ENCODE measurements at regions not wholly inside any gene's neighbourhood (a gene's known extent, or its start where the extent isn't known, plus 50 kb on each side); places are given as distances from the start of the nearest gene placed in this dataset.

- DNase-seq: no peak
- Histone ChIP-seq H3K36me3 (replicated peaks; ENCODE audit: insufficient read depth, low read length) (no peaks in the 10 kb centered on the region), H3K9me2 (replicated peaks; ENCODE audit: insufficient read depth, low read length) (no peaks in the 10 kb centered on the region), H3K9ac (ENCODE audit: low read length) (no peak overlapping the region), H3K27ac (ENCODE audit: low read length) (no peak overlapping the region), H3K4me3 (ENCODE audit: low read length) (no peak overlapping the region), H3K4me1 (ENCODE audit: low read length) (no peaks in the 10 kb centered on the region), H2AFZ (ENCODE audit: low read length) (no peak overlapping the region), H3F3A (ENCODE audit: insufficient read depth, low read length) (no peaks in the 10 kb centered on the region), H4K20me1 (ENCODE audit: insufficient read depth, low read length) (no peaks in the 10 kb centered on the region), H3K9me3 (replicated peaks; ENCODE audit: insufficient read depth, low read length) (no peaks in the 10 kb centered on the region), H3K4me2 (ENCODE audit: low read depth, low read length) (no peak overlapping the region), H3K27me3 (replicated peaks; ENCODE audit: insufficient read depth, low read length) (no peaks in the 10 kb centered on the region), H3K79me2 (ENCODE audit: low read length) (no peaks in the 10 kb centered on the region)
- TF ChIP-seq EZH2phosphoT487 (IDR thresholded peaks at IDR 0.05; ENCODE audit: low read length) (no peak), EZH2 (optimal IDR thresholded peaks at IDR 0.05; ENCODE audit: low read depth, low read length) (no peak)
- TF ChIP-seq, protein P1, sequence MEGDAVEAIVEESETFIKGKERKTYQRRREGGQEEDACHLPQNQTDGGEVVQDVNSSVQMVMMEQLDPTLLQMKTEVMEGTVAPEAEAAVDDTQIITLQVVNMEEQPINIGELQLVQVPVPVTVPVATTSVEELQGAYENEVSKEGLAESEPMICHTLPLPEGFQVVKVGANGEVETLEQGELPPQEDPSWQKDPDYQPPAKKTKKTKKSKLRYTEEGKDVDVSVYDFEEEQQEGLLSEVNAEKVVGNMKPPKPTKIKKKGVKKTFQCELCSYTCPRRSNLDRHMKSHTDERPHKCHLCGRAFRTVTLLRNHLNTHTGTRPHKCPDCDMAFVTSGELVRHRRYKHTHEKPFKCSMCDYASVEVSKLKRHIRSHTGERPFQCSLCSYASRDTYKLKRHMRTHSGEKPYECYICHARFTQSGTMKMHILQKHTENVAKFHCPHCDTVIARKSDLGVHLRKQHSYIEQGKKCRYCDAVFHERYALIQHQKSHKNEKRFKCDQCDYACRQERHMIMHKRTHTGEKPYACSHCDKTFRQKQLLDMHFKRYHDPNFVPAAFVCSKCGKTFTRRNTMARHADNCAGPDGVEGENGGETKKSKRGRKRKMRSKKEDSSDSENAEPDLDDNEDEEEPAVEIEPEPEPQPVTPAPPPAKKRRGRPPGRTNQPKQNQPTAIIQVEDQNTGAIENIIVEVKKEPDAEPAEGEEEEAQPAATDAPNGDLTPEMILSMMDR (IDR thresholded peaks at IDR 0.05; ENCODE audit: low read length): no peak
Observed at GRCh38 chr12:73798523-73798922, 739.1 kb upstream of the ATXN7L3B start.

DNA sequence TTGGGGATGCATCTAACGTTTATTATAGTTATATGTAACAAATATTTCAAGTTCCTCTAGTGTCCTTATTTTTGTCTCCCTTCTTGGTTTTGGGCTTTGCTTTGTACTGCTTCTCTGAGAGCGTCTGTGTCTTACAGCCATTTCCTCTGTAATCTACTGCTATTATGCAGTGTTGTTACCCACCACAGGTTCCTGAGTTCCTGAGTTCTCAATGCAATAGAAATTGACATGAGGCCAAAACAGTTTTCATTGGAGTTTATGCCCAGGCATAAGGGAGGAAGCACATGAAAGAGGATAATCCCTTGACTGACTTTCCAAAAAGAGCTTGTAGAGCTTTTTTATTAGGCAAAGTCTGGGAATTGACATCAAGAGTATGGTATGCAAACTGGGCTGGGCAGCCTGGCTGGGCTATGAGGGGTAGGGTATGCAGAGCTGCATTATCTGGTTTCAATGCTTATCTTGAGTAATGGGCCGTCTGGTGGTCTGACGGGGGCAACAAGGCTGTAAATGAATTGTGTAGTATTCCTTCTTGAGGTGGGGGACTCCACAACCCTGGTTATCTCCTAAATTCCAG is 722.5 kb upstream of the ATXN7L3B start:
- TF ChIP-seq EZH2phosphoT487 (IDR thresholded peaks at IDR 0.05; ENCODE audit: low read length) (no peak), EZH2 (optimal IDR thresholded peaks at IDR 0.05; ENCODE audit: low read depth, low read length) (no peak)
- TF ChIP-seq, protein P1 (IDR thresholded peaks at IDR 0.05; ENCODE audit: low read length): no peak
- Histone ChIP-seq H2AFZ (ENCODE audit: low read length) (no peak overlapping the region), H3K4me2 (ENCODE audit: low read depth, low read length) (no peak overlapping the region), H3K79me2 (ENCODE audit: low read length) (no peaks in the 10 kb centered on the region), H3K27ac (ENCODE audit: low read length) (no peak overlapping the region), H3K9ac (ENCODE audit: low read length) (no peak overlapping the region), H3F3A (ENCODE audit: insufficient read depth, low read length) (no peaks in the 10 kb centered on the region), H3K4me1 (ENCODE audit: low read length) (no peaks in the 10 kb centered on the region), H4K20me1 (ENCODE audit: insufficient read depth, low read length) (no peaks in the 10 kb centered on the region), H3K36me3 (replicated peaks; ENCODE audit: insufficient read depth, low read length) (no peaks in the 10 kb centered on the region), H3K9me3 (replicated peaks; ENCODE audit: insufficient read depth, low read length) (no peaks in the 10 kb centered on the region), H3K27me3 (replicated peaks; ENCODE audit: insufficient read depth, low read length) (no peaks in the 10 kb centered on the region), H3K4me3 (ENCODE audit: low read length) (no peak overlapping the region), H3K9me2 (replicated peaks; ENCODE audit: insufficient read depth, low read length) (no peaks in the 10 kb centered on the region)
- DNase-seq: no peak

- Histone ChIP-seq H2AFZ (ENCODE audit: low read length) (no peak overlapping the region), H3K27me3 (replicated peaks; ENCODE audit: insufficient read depth, low read length) (no peaks in the 10 kb centered on the region), H3K4me1 (ENCODE audit: low read length) (no peaks in the 10 kb centered on the region), H3K4me2 (ENCODE audit: low read depth, low read length) (no peak overlapping the region), H3K79me2 (ENCODE audit: low read length) (no peaks in the 10 kb centered on the region), H3F3A (ENCODE audit: insufficient read depth, low read length) (no peaks in the 10 kb centered on the region), H3K9me2 (replicated peaks; ENCODE audit: insufficient read depth, low read length) (no peaks in the 10 kb centered on the region), H3K9me3 (replicated peaks; ENCODE audit: insufficient read depth, low read length) (no peaks in the 10 kb centered on the region), H3K27ac (ENCODE audit: low read length) (no peak overlapping the region), H4K20me1 (ENCODE audit: insufficient read depth, low read length) (no peaks in the 10 kb centered on the region), H3K36me3 (replicated peaks; ENCODE audit: insufficient read depth, low read length) (no peaks in the 10 kb centered on the region), H3K9ac (ENCODE audit: low read length) (no peak overlapping the region), H3K4me3 (ENCODE audit: low read length) (no peak overlapping the region)
- TF ChIP-seq, protein P1 (IDR thresholded peaks at IDR 0.05; ENCODE audit: low read length): no peak
- TF ChIP-seq EZH2 (optimal IDR thresholded peaks at IDR 0.05; ENCODE audit: low read depth, low read length) (no peak), EZH2phosphoT487 (IDR thresholded peaks at IDR 0.05; ENCODE audit: low read length) (no peak)
- DNase-seq: no peak
Observed at GRCh38 chr12:73817161-73817560, 720.5 kb upstream of the ATXN7L3B start.

All from MM.1S (cell line).